NCI-H1930 (cell line): ENCODE measurements at regions not wholly inside any gene's neighbourhood (a gene's known extent, or its start where the extent isn't known, plus 50 kb on each side); places are given as distances from the start of the nearest gene placed in this dataset.
"Not testable (repeated sequence)": the region's sequence is repeated elsewhere in the genome, so short reads cannot be mapped to it uniquely, and the experiment has no call there.

ENCODE experiments used
- DNase-seq, 2 experiments: peaks; one replicate each; lab custom pipeline; 2025; lab: John Stamatoyannopoulos, UW

DNA sequence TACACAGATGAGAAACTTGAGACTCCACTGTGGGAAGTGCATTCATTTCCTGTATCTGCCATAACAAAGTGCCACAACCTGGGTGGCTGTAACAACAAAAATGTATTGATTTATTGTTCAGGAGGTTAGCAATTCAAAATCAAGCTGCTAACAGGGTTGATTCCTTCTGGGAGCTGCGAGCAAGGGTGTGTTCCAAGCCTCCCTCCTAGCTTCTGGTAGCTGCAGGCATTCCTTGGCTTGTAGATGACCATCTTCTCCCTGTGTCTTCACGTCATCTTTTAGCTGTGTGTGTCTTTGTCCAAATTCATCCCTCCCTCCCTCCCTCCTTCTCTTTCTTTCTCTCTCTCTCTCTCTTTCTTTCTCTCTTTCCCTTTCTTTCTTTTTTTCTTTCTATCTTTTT lies 258.1 kb downstream of the MSX2 start:
- DNase-seq, result no peak

DNA sequence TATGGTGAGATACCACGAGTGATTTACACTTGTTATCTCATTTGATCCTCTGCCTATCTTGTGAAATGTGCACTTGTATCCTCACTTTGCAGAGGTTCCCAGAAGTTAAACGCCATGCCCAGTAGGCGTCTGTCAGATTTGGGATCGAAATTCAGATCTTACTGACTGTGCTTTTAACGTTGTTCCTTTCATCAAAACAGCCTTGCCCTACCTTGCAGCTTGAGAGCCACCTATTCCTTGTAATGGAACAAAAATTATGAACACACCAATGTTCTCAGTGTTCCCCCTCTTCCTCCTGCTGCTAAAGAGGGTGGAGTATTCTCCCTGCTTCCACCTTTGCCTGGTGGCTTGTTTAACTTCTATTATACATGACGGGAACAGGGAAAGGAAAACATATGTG lies 257.0 kb downstream of the MSX2 start:
- DNase-seq, result no peak

DNA sequence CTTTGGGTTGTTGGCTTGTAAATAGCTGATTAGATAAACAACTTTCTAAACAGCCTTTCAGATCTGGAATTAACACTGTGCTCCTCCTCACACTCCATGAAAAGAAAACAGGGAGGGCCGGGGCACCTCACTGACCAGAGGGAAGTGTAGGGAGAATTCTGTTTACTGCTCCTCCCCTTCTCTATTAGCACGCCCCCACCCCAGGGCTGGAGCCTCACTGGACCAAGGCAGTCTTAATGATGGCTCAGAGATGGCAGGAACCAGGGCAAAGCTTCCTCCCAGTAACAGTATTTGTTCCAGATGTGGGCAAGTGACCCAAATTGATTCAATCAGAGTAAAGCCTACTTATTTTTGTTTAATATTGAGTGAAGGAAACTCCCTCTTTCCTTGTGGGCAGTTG lies 256.6 kb downstream of the MSX2 start:
- DNase-seq, result no peak

DNA sequence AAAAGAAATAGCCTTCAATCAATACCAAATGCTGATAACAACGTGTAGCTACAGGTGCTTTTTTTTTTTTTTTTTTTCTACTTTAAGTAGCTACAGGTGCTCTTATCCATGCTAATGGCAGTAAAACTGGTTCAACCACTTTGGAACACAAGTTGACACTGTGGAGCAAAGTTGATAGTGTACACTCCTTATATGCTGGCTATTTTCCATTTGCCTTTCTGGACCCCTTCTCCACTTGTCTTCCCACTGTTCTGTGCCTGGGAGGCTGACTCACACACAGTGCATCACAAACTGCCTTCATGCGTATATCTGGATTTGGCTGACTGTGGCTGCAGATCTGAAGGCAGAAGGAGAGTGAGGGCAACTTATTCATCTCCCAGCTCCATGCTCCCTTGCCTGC lies 247.9 kb downstream of the MSX2 start:
- DNase-seq, result no peak

GRCh38 chr5:174971210-174971609 lies 246.8 kb downstream of the MSX2 start:
- DNase-seq, result no peak

DNA sequence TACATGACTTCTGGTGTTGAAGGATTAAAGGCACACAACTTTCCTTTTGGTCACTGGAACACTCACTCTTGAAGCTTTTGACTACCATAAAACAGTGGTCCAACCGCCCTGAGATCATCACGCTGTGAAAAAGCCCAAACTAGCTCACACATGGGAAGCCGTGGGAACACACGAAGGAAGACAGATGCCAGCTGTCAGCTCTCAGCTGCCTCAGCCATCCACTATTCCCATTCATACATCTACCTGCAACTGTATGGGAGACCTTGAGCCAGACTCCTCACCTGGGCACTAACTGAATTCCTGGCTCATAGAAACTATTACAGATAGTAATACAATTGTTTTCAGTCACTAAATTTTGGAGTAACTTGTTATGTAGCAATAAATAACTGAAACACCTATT lies 246.1 kb downstream of the MSX2 start:
- no peak for DNase-seq

GRCh38 chr5:174953871-174954270 lies 229.5 kb downstream of the MSX2 start:
- DNase-seq, result no peak

DNA sequence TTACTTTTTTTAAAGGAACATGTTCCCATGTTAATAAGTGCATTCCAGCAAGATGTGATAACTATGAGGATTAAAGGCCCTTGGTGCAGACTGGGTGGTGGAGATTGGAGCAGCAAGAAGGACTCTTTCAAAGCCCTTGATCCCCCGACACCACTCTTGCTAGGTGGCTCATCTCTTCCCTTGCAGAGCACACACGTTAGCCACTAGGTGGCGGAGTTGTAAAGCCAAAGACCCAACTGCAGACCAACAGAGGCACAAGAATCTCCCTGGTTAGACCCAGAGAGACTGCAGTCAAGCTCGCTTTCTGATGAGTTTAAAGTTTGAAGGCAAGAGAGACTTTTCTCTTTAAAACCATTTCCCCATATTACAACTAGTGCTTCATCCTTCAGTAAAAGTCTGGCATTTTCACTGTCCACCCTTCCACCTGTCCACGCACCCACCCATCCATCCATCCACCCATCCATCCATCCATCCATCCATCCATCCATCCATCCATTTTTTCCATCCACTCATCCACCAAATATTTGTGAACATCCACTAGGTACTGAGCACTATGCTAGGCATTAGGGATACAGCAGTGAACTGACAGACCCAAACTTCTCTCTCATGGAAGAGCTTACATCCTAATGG lies 226.9 kb downstream of the MSX2 start:
- peak; percentile 11 to 61 for DNase-seq

GRCh38 chr5:174947548-174947947 lies 223.2 kb downstream of the MSX2 start:
- DNase-seq, result no peak

DNA sequence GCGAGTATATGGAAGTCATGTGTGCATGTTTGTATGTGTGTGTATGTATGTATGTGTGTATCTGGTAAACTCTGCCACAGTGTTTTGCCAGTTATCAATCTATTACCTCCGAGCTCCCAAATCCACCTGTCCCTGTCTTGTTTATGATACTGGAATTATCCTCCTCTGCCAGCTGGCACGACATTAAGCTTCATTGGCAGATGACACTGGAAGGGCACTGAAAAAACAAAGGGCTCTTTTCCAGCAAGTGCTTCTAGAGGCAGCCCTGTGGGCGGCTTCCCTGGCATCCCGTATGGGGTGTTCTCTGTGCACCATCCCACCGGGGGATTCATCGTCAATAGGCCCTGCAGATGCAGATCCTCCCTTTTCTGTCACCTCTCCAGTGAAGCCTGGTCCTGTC lies 221.5 kb downstream of the MSX2 start:
- DNase-seq, result no peak

GRCh38 chr5:174943785-174944184 lies 219.4 kb downstream of the MSX2 start:
- DNase-seq, result no peak

GRCh38 chr5:174943002-174943401 lies 218.6 kb downstream of the MSX2 start:
- DNase-seq, result not testable (repeated sequence)

- no peak for DNase-seq
These were observed 213.1 kb downstream of the MSX2 start for GRCh38 chr5:174937201-174938123.

DNA sequence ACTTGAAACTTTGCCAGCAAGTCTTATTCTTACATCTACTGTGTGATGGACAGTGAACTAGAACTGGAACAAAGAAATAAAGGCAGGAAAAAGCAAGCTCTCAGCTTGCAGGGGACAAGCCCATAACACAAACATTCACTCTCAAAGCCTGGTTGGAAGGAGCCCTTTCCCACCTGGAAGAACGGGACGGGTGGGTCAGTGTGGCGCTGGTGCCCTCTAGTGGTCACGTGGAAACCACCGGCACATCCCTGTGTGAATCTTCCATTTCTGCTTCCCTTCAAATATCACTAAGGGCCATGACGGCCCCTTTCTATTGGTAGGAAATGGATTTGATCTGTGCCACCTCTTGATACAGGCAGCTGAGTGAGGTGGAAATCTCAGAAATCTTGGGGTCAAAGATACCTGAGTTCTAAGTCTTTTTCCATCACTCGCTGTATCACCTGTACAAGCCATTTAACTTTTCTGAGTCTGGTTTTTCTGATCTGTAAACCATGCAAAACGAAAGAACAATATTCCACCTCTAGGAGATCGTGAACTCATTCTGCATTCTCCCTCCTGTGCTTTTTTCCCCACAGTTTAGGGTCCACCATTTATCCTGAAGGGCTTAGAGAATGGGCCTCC lies 211.6 kb downstream of the MSX2 start:
- DNase-seq, result peak in 1 of 2 experiments; percentile 0

GRCh38 chr5:174931033-174931432 lies 206.7 kb downstream of the MSX2 start:
- DNase-seq, result not testable (repeated sequence)

GRCh38 chr5:174925586-174925985 lies 201.2 kb downstream of the MSX2 start:
- no peak for DNase-seq

- no peak for DNase-seq
These were observed 198.6 kb downstream of the MSX2 start for GRCh38 chr5:174922955-174923354.

GRCh38 chr5:174920906-174921550 lies 196.6 kb downstream of the MSX2 start:
- DNase-seq, result no peak

- no peak for DNase-seq
These were observed 195.0 kb downstream of the MSX2 start for GRCh38 chr5:174919351-174919750.

GRCh38 chr5:174918655-174919054 lies 194.3 kb downstream of the MSX2 start:
- DNase-seq, result no peak

GRCh38 chr5:174917976-174918554 lies 193.7 kb downstream of the MSX2 start:
- no peak for DNase-seq

DNA sequence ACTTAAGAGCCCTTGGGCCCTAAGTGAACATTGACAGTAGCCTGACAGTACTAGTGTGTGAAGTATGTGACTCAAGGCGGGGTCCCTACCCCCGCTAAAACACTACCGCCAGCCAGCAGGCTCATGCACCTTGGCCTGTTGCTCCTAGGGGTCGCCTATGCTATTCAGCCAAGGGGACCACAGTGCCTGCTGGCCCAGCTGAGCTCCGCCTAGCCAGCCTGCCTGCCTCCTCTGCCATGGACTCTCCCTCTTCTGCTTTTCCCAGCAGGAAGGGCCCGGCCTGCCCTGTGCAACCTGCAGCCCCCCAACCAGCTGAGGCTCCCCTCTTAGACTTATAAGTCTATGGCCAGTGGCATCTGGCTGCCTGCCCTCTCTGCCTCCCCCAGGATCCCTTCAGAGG lies 193.1 kb downstream of the MSX2 start:
- not testable (repeated sequence) for DNase-seq
